GM23248 (cell line): ENCODE measurements at regions not wholly inside any gene's neighbourhood (a gene's known extent, or its start where the extent isn't known, plus 50 kb on each side); places are given as distances from the start of the nearest gene placed in this dataset.

Experiments
- EZH2 ChIP-seq: fragments of 200-600 bp; sonication (generic); IDR thresholded peaks from 2 replicates; pipeline ENCODE4 v1.6.1; 2018; ENCODE audit warnings: antibody characterized with exemption, mild to moderate bottlenecking; ENCODE audit not compliant: insufficient read depth, poor library complexity, severe bottlenecking
- EZH2phosphoT487 ChIP-seq: fragments of 200-600 bp; sonication (generic); IDR thresholded peaks from 2 replicates; pipeline ENCODE4 v1.6.1; 2018; ENCODE audit warnings: antibody characterized with exemption, moderate library complexity, mild to moderate bottlenecking, low read depth; ENCODE audit not compliant: insufficient read depth

DNA sequence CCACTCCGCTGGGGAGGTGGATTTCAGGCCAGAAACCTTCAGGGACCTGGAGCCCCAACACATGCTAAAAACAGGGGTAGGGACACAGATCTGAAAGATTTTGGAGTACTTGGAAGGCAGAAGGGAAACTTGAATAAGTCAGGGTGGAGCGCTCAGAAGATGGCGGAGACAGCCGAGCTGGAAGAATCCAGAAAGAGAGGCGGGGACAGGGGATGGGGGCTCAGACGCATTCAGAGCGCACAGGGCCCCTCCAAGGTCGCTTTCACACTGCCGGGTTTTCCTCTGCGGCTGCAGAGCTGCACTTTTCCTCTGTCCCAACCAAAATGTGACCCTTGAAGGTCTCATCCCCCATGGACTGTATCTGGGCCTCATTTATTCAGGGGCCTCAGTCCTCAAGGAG lies 56.9 kb downstream of the ERICH4 start:
- TF ChIP-seq EZH2 (no peak), EZH2phosphoT487 (no peak)
